ENCODE measurements at regions not wholly inside any gene's neighbourhood (a gene's known extent, or its start where the extent isn't known, plus 50 kb on each side); places are given as distances from the start of the nearest gene placed in this dataset.
"Not testable (repeated sequence)": the region's sequence is repeated elsewhere in the genome, so short reads cannot be mapped to it uniquely, and the experiment has no call there.

GRCh38 chr4:79592218-79592617 lies 184.2 kb upstream of the GK2 start:
- not testable (repeated sequence) for TF ChIP-seq CTCF, POLR2A (IDR thresholded peaks at IDR 0.05)
